K562 (cell line): ENCODE measurements at regions not wholly inside any gene's neighbourhood (a gene's known extent, or its start where the extent isn't known, plus 50 kb on each side); places are given as distances from the start of the nearest gene placed in this dataset.

Source experiments
- ATAC-seq: fragments of 200-7000 bp; cut with Tn5 transposase; 3 replicates; pipeline ENCODE4 v1.9.1; 2020; ENCODE audit warnings: moderate library complexity
- BruUV-seq: library from RNA; stranded (reverse); fragments of 400-500 nt; replicated peaks from 2 replicates; lab custom pipeline; 2021; lab: Mats Ljungman, UMichigan
- CTCF ChIA-PET: fragments of 300-600 bp; formaldehyde crosslinking; extraction: SDS; loops from one replicate; lab custom pipeline; 2021; ENCODE audit warnings: low intra/inter-chr PET ratio; lab: Yijun Ruan, JAX
- POLR2A ChIA-PET: fragments of 300-600, 350-650 bp; sonication (Branson Sonifier 250); formaldehyde crosslinking; extraction: SDS; loops from one replicate; lab custom pipeline; 2021; ENCODE audit warnings: antibody characterized with exemption, inconsistent platforms; lab: Yijun Ruan, JAX
- DNase-seq, 4 experiments: peaks; one replicate each; pipeline versions ENCODE4 v3.0.0 to v3.0.0-alpha.2; 2011 to 2018; ENCODE audit warnings: low spot score in 3 of 4, mixed read lengths in 3 of 4; ENCODE audit errors: extremely low read depth in 1 of 4
- FAIRE-seq: peaks from 2 replicates; lab custom pipeline; 2011; peaks lifted over from hg19 to GRCh38; lab: Jason Lieb, UNC
- H2AFZ ChIP-seq: 2 replicates; pipeline ENCODE4 v1.6.0; 2011; ENCODE audit warnings: low read depth, low read length, control low read depth, inconsistent platforms
- H3K27ac ChIP-seq: fragments of 200-600 bp; 3 replicates; pipeline ENCODE4 v1.8.0; 2011; ENCODE audit warnings: low read depth, mild to moderate bottlenecking, control low read depth, inconsistent platforms, low read length, moderate library complexity, mixed read lengths; ENCODE audit errors: extremely low read depth
- H3K27me3 ChIP-seq, 2 experiments: fragments of 300-600 bp in 1 of 2; 2 replicates in 1 of 2; 3 replicates in 1 of 2; pipeline versions ENCODE4 v1.6.0 to v1.8.0; 2011; ENCODE audit warnings: inconsistent platforms in 2 of 2, low read length in 2 of 2, mild to moderate bottlenecking in 1 of 2, mixed read lengths in 1 of 2, moderate library complexity in 1 of 2; ENCODE audit not compliant: control insufficient read depth in 2 of 2, insufficient read depth in 2 of 2
- H3K36me3 ChIP-seq: fragments of 300-600 bp; 3 replicates; pipeline ENCODE4 v1.8.0; 2011; ENCODE audit warnings: mild to moderate bottlenecking, low read length, inconsistent platforms; ENCODE audit not compliant: control insufficient read depth, insufficient read depth
- H3K4me1 ChIP-seq, 2 experiments: fragments of 200-600 bp in 1 of 2; replicated peaks in 1 of 2; 2 replicates in 1 of 2; 3 replicates in 1 of 2; pipeline versions ENCODE4 v1.5.1 to v1.8.0; 2011; ENCODE audit warnings: inconsistent platforms in 2 of 2, low read length in 2 of 2, mild to moderate bottlenecking in 1 of 2, mixed read lengths in 1 of 2, moderate library complexity in 1 of 2; ENCODE audit not compliant: control insufficient read depth in 2 of 2, insufficient read depth in 2 of 2
- H3K4me2 ChIP-seq: 2 replicates; pipeline ENCODE4 v1.6.1; 2011; ENCODE audit warnings: low read length, control low read depth, inconsistent platforms, mixed read lengths; ENCODE audit not compliant: insufficient read depth
- H3K4me3 ChIP-seq: fragments of 200-600 bp; sonication (generic), shearing (Covaris generic); 2 replicates; pipeline ENCODE4 v1.5.1; 2016; ENCODE audit warnings: control low read depth, inconsistent platforms
- H3K79me2 ChIP-seq: fragments of 200-600 bp; 3 replicates; pipeline ENCODE4 v1.8.0; 2011; ENCODE audit warnings: low read length, inconsistent platforms; ENCODE audit not compliant: control insufficient read depth, insufficient read depth
- H3K9ac ChIP-seq, 2 experiments: 2 replicates each; pipeline versions ENCODE4 v1.6.0 to v1.6.1; 2011; ENCODE audit warnings: low read depth in 2 of 2, low read length in 2 of 2, control low read depth in 1 of 2, inconsistent platforms in 1 of 2, mild to moderate bottlenecking in 1 of 2, mixed read lengths in 1 of 2; ENCODE audit not compliant: insufficient read depth in 1 of 2
- H3K9me1 ChIP-seq: one replicate; pipeline ENCODE4 v1.6.0; 2011; ENCODE audit warnings: inconsistent platforms, mild to moderate bottlenecking, low read length, moderate library complexity; ENCODE audit not compliant: control insufficient read depth, insufficient read depth
- H3K9me3 ChIP-seq: replicated peaks from 2 replicates; pipeline ENCODE4 v1.5.1; 2011; ENCODE audit warnings: low read depth, low read length, inconsistent platforms; ENCODE audit not compliant: control insufficient read depth, insufficient read depth
- H4K20me1 ChIP-seq: replicated peaks from 2 replicates; pipeline ENCODE4 v1.6.1; 2011; ENCODE audit warnings: low read length, inconsistent platforms, mixed read lengths; ENCODE audit not compliant: control insufficient read depth, insufficient read depth
- CBX3 ChIP-seq, 2 experiments: IDR thresholded peaks; 1 replicate in 1 of 2; 2 replicates in 1 of 2; pipeline ENCODE4 v1.6.1; 2012; ENCODE audit warnings: inconsistent platforms in 2 of 2, low read length in 2 of 2, borderline replicate concordance in 1 of 2, control low read depth in 1 of 2
- CEBPB ChIP-seq: fragments of 450-650 bp; IDR thresholded peaks from 2 replicates; pipeline ENCODE4 v1.6.1; 2016; ENCODE audit warnings: missing genetic modification characterization, missing compliant biosample characterization
- CEBPG ChIP-seq, 3 experiments: fragments of 200-800 bp in 1 of 3; sonication (Bioruptor generic) in 1 of 3; sonication (generic) in 1 of 3; formaldehyde crosslinking in 1 of 3; IDR thresholded peaks in 2 of 3; conservative IDR thresholded peaks in 1 of 3; 2 replicates each; pipeline versions ENCODE4 v1.6.1 to v1.8.0; 2016 to 2022; ENCODE audit warnings: missing compliant biosample characterization in 2 of 3, missing genetic modification characterization in 2 of 3, mild to moderate bottlenecking in 1 of 3, missing genetic modification reagents in 1 of 3
- KAT7 ChIP-seq: sonication (generic); formaldehyde crosslinking; IDR thresholded peaks from 2 replicates; pipeline ENCODE4 v1.8.0; 2022; ENCODE audit warnings: missing genetic modification reagents, mild to moderate bottlenecking, borderline replicate concordance
- MAFG ChIP-seq: fragments of 450-650 bp; conservative IDR thresholded peaks from 2 replicates; pipeline ENCODE4 v1.6.1; 2016; ENCODE audit warnings: missing genetic modification characterization, missing compliant biosample characterization
- TSHZ1 ChIP-seq: fragments of 250-450 bp; sonication (Bioruptor Pico); IDR thresholded peaks from 2 replicates; pipeline ENCODE4 v1.4.0; 2020; ENCODE audit warnings: mild to moderate bottlenecking, moderate library complexity
- U2AF2 ChIP-seq: fragments of 200-400 bp; formaldehyde crosslinking; optimal IDR thresholded peaks from 2 replicates; pipeline ENCODE3; 2017; ENCODE audit warnings: low read depth, mild to moderate bottlenecking, low read length
- ZBTB17 ChIP-seq: fragments of 450-650 bp; formaldehyde crosslinking; IDR thresholded peaks from 2 replicates; pipeline ENCODE4 v1.4.0; 2020; ENCODE audit warnings: mild to moderate bottlenecking
- ZNF133 ChIP-seq: fragments of 250-450 bp; sonication (Bioruptor Pico); IDR thresholded peaks from 2 replicates; pipeline ENCODE4 v1.4.0; 2020; ENCODE audit warnings: mild to moderate bottlenecking
- ZNF134 ChIP-seq: fragments of 250-450 bp; sonication (Bioruptor Pico); conservative IDR thresholded peaks from 2 replicates; pipeline ENCODE4 v1.4.0; 2020
- ZNF79 ChIP-seq: fragments of 250-450 bp; sonication (Bioruptor Pico); IDR thresholded peaks from 2 replicates; pipeline ENCODE4 v1.4.0; 2020; ENCODE audit warnings: low read depth, mild to moderate bottlenecking, moderate library complexity
- WGBS: fragments of 100-300 bp; shearing (Covaris generic); methylation state at CpG from one replicate; pipeline ENCODE4 v1.1.6; 2016; ENCODE audit warnings: low coverage, mixed read lengths; ENCODE audit not compliant: insufficient coverage; ENCODE audit errors: missing lambda C conversion rate; 5-methylcytosine and 5-hydroxymethylcytosine counted together
- in situ Hi-C: fragments of 300-500 bp; cut with MboI; formaldehyde crosslinking; loops from 4 replicates; pipeline ENCODE4 v1.15.0; 2018; ENCODE audit warnings: inconsistent platforms, mixed read lengths
- intact Hi-C: fragments of 100-400 bp; cut with micrococcal nuclease; formaldehyde crosslinking; loops from 2 replicates; pipeline ENCODE4 v1.14.2; 2022

DNA sequence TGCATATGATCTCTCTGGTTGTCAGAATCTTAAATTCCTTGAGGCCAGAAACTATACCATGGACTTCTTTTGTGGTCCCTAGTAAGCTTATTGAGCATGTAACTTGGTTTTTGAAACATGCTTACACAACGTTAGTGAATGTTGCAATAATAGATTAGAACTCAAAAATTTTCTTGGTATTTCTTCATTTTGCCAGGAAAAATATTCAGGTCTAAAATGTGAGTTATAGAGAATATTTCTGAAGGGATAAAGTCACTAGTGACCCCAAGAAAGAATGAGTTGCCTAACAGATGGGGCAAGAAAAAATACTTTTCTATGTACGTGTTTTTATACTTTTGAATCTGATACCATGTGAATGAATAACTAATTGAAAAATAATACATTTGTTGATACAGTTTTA, 195.4 kb downstream of the TFAP2A start:
- FAIRE-seq (no peak), DNase-seq (no peak), ATAC-seq (no peak)
- H4K20me1 ChIP-seq, result no peaks in the 10 kb centered on the region
- H3K27me3 ChIP-seq, result peaks cover 0 to 13% of the 10 kb centered on the region in 2 experiments; a peak in 2 of 5 replicates
- TF ChIP-seq CEBPG (CRISPR knock-in tag; IDR thresholded peaks at IDR 0.05) (no peak), CEBPG (tag; conservative IDR thresholded peaks at IDR 0.05 in 1 of 2, IDR thresholded peaks at IDR 0.05 in 1 of 2) (peak in 1 of 2 experiments; percentile 65; a peak in 1 of 4 replicates), CEBPB (peak; percentile 66), ZNF133 (CRISPR knock-in tag) (no peak), CBX3 (IDR thresholded peaks at IDR 0.05; ENCODE audit: borderline replicate concordance in 1 of 2, low read length in 2 of 2) (no peak), ZNF134 (CRISPR knock-in tag) (no peak)
- no peaks in the 10 kb centered on the region for H3K9me3 ChIP-seq
- no peak overlapping the region for H3K4me3 ChIP-seq
- intact Hi-C loops, result no loop called here
- no peak overlapping the region for H3K9ac ChIP-seq
- no peaks in the 10 kb centered on the region for H3K36me3 ChIP-seq
- ChIA-PET POLR2A (no interaction called here), CTCF (no interaction called here)
- in situ Hi-C loops, result no loop called here
- H2AFZ ChIP-seq, result no peak overlapping the region
- 6% methylated on average over 2 of the region's 2 CpGs for WGBS
- no peaks in the 10 kb centered on the region for H3K4me1 ChIP-seq
- H3K79me2 ChIP-seq, result no peaks in the 10 kb centered on the region
- BruUV-seq, result no TSS peak
- H3K27ac ChIP-seq, result no peak overlapping the region
- no peaks in the 10 kb centered on the region for H3K9me1 ChIP-seq
- H3K4me2 ChIP-seq, result no peak overlapping the region

GRCh38 chr6:10217111-10217510, 197.8 kb downstream of the TFAP2A start:
- POLR2A ChIA-PET, result no interaction called here
- TF ChIP-seq ZBTB17 (CRISPR knock-in tag) (no peak), KAT7 (no peak), TSHZ1 (CRISPR knock-in tag) (no peak), U2AF2 (no peak), MAFG (tag) (no peak), ZNF79 (no peak)

More at GRCh38 chr6:10217111-10217510, 197.8 kb downstream of the TFAP2A start:
- ATAC-seq (no peak), FAIRE-seq (no peak), DNase-seq (no peak)
- Histone ChIP-seq H3K4me3 (no peak overlapping the region), H3K27me3 (0 out of 5 replicates have a peak, but pooled peaks cover 0 to 8% of the 10 kb centered on the region in 2 experiments), H3K4me1 (no peaks in the 10 kb centered on the region), H4K20me1 (no peaks in the 10 kb centered on the region), H3K27ac (no peak overlapping the region), H3K4me2 (no peak overlapping the region), H3K9me1 (no peaks in the 10 kb centered on the region), H3K36me3 (no peaks in the 10 kb centered on the region), H3K9me3 (no peaks in the 10 kb centered on the region), H2AFZ (no peak overlapping the region), H3K79me2 (no peaks in the 10 kb centered on the region), H3K9ac (no peak overlapping the region)
- intact Hi-C loops, result no loop called here
- BruUV-seq, result no TSS peak
- in situ Hi-C loops, result no loop called here
- CTCF ChIA-PET, result no interaction called here
- under 1% methylated on average over 5 of the region's 5 CpGs for WGBS
